ENCODE measurements at regions not wholly inside any gene's neighbourhood (a gene's known extent, or its start where the extent isn't known, plus 50 kb on each side); places are given as distances from the start of the nearest gene placed in this dataset.
A peak's percentile ranks its signal among the peaks of the same experiment; 100 is the strongest.

GRCh38 chr17:77827511-77827910, 131.0 kb upstream of the TNRC6C start:
- TF ChIP-seq CTCF (IDR thresholded peaks at IDR 0.05) = no peak
- intact Hi-C loops (cut with DNase I) = loop anchor here in 1 of 10 donors (10.0 kb wide), 1 partner anchor 283 kb away; no protein-coding TSS in a partner anchor
- H3K4me1 ChIP-seq = peaks cover 32 to 70% (median 39%) of the 10 kb centered on the region in 9 donors
- WGBS, 2 donors = 82 to 83% methylated on average over 5 of the region's 5 CpGs
- no peaks in the 10 kb centered on the region for H3K9me3 ChIP-seq
- no peak overlapping the region for H3K4me3 ChIP-seq
- peak overlapping the region in 2 of 10 donors; percentile 27 to 31 for H3K27ac ChIP-seq
- ATAC-seq (no peak), DNase-seq (no peak)
- H3K27me3 ChIP-seq = no peaks in the 10 kb centered on the region
- no peaks in the 10 kb centered on the region for H3K36me3 ChIP-seq

- no peaks in the 10 kb centered on the region for H3K9me3 ChIP-seq
- DNase-seq (no peak), ATAC-seq (no peak)
- no peaks in the 10 kb centered on the region for H3K36me3 ChIP-seq
- H3K27ac ChIP-seq = peak overlapping the region in 9 of 10 donors; percentile 84 to 99 (median 94)
- no peak overlapping the region for H3K4me3 ChIP-seq
- no peak for TF ChIP-seq CTCF (IDR thresholded peaks at IDR 0.05)
- peaks cover 22 to 68% (median 36%) of the 10 kb centered on the region in 9 donors for H3K4me1 ChIP-seq
- intact Hi-C loops (cut with DNase I) = loop anchor here in 1 of 10 donors (10.0 kb wide), 1 partner anchor 284 kb away; no protein-coding TSS in a partner anchor
- 95 to 96% methylated on average over 21 of the region's 21 CpGs for WGBS, 2 donors
- peaks cover 0 to 3% (median 0%) of the 10 kb centered on the region in 7 donors for H3K27me3 ChIP-seq
These were observed 129.6 kb upstream of the TNRC6C start for GRCh38 chr17:77828749-77829539.

GRCh38 chr17:77829843-77830799, 128.4 kb upstream of the TNRC6C start:
- peak; percentile 73 to 86 for DNase-seq
- Histone ChIP-seq H3K4me1 (peaks cover 28 to 73% (median 46%) of the 10 kb centered on the region in 9 donors), H3K4me3 (peak overlapping the region in 1 of 10 donors; percentile 10), H3K9me3 (no peaks in the 10 kb centered on the region), H3K36me3 (no peaks in the 10 kb centered on the region), H3K27ac (peak overlapping the region; percentile 84 to 99 (median 94)), H3K27me3 (peaks cover 0 to 3% (median 0%) of the 10 kb centered on the region in 7 donors)
- TF ChIP-seq CTCF (IDR thresholded peaks at IDR 0.05) = no peak
- intact Hi-C loops (cut with DNase I) = loop anchor here in 5 of 10 donors (2.0 to 10.0 kb wide), 4 partner anchors 52 to 285 kb away; partner anchors contain the start of gene TNRC6C (in 1 of the 5)
- ATAC-seq = peak; percentile 78 to 91 (median 88)
- 37 to 47% methylated on average over 15 to 16 of the region's 16 CpGs for WGBS, 2 donors
